GM23338 (cell line): ENCODE measurements at regions not wholly inside any gene's neighbourhood (a gene's known extent, or its start where the extent isn't known, plus 50 kb on each side); places are given as distances from the start of the nearest gene placed in this dataset.

ENCODE experiments used
- ATAC-seq: fragments of 200-7000 bp; cut with Tn5 transposase; 3 replicates; pipeline ENCODE4 v1.9.1; 2020
- DNase-seq: peaks from one replicate; pipeline ENCODE4 v3.0.0-alpha.2; 2015; ENCODE audit warnings: low spot score
- H2AFZ ChIP-seq: fragments of 200-600 bp; sonication (generic); 2 replicates; pipeline ENCODE4 v1.8.0; 2016; ENCODE audit warnings: antibody characterized with exemption, mild to moderate bottlenecking, moderate library complexity
- H3F3A ChIP-seq: fragments of 200-600 bp; sonication (generic); replicated peaks from 2 replicates; pipeline ENCODE4 v1.8.0; 2017; ENCODE audit warnings: antibody characterized with exemption, mixed run types, low read depth
- H3K27ac ChIP-seq: fragments of 200-600 bp; sonication (generic); 2 replicates; pipeline ENCODE4 v1.6.1; 2016; ENCODE audit warnings: low read depth
- H3K27me3 ChIP-seq: fragments of 200-600 bp; sonication (generic); 2 replicates; pipeline ENCODE4 v1.8.0; 2016; ENCODE audit warnings: mild to moderate bottlenecking, mixed run types, moderate library complexity; ENCODE audit not compliant: insufficient read depth
- H3K36me3 ChIP-seq: fragments of 200-600 bp; sonication (generic); 2 replicates; pipeline ENCODE4 v1.8.0; 2016; ENCODE audit warnings: mild to moderate bottlenecking; ENCODE audit not compliant: insufficient read depth
- H3K4me1 ChIP-seq: fragments of 200-600 bp; sonication (generic); 2 replicates; pipeline ENCODE4 v1.8.0; 2016; ENCODE audit warnings: mild to moderate bottlenecking, moderate library complexity; ENCODE audit not compliant: insufficient read depth
- H3K4me2 ChIP-seq: fragments of 200-600 bp; sonication (generic); 2 replicates; pipeline ENCODE4 v1.7.1; 2017; ENCODE audit warnings: mixed run types
- H3K4me3 ChIP-seq: fragments of 200-600 bp; sonication (generic); 2 replicates; pipeline ENCODE4 v1.6.1; 2016; ENCODE audit warnings: mixed run types
- H3K79me2 ChIP-seq: fragments of 200-600 bp; sonication (generic); replicated peaks from 2 replicates; pipeline ENCODE4 v1.8.0; 2017; ENCODE audit warnings: mild to moderate bottlenecking; ENCODE audit not compliant: insufficient read depth
- H3K9me2 ChIP-seq: fragments of 200-600 bp; sonication (generic); 2 replicates; pipeline ENCODE4 v1.8.0; 2017; ENCODE audit not compliant: insufficient read depth
- H4K20me1 ChIP-seq: fragments of 200-600 bp; sonication (generic); replicated peaks from 2 replicates; pipeline ENCODE4 v1.8.0; 2017; ENCODE audit warnings: mild to moderate bottlenecking; ENCODE audit not compliant: insufficient read depth
- H3K27ac Mint-ChIP-seq: 2 replicates; pipeline ENCODE4 v1.8.0; 2020; ENCODE audit warnings: inconsistent platforms, mild to moderate bottlenecking, moderate library complexity, mixed read lengths
- H3K27me3 Mint-ChIP-seq: 3 replicates; pipeline ENCODE4 v1.8.0; 2022; ENCODE audit warnings: low read depth, mild to moderate bottlenecking, moderate library complexity, mixed read lengths, inconsistent platforms; ENCODE audit not compliant: insufficient read depth, poor library complexity
- H3K36me3 Mint-ChIP-seq: 3 replicates; pipeline ENCODE4 v1.8.0; 2021; ENCODE audit warnings: low read depth, mild to moderate bottlenecking, inconsistent platforms, moderate library complexity, mixed read lengths
- H3K4me1 Mint-ChIP-seq: 3 replicates; pipeline ENCODE4 v1.8.0; 2020; ENCODE audit warnings: mild to moderate bottlenecking, inconsistent platforms, mixed read lengths
- H3K4me3 Mint-ChIP-seq: 3 replicates; pipeline ENCODE4 v1.8.0; 2021; ENCODE audit warnings: moderate library complexity, mild to moderate bottlenecking, inconsistent platforms, mixed read lengths
- H3K9me3 Mint-ChIP-seq: 3 replicates; pipeline ENCODE4 v1.8.0; 2020; ENCODE audit warnings: moderate library complexity, mild to moderate bottlenecking, inconsistent platforms, mixed read lengths
- CREB1 ChIP-seq: fragments of 250-450 bp; sonication (Bioruptor Pico); IDR thresholded peaks from 2 replicates; pipeline ENCODE4 v1.5.0; 2020; ENCODE audit warnings: low read depth, mild to moderate bottlenecking, moderate library complexity
- EZH2phosphoT487 ChIP-seq: fragments of 200-600 bp; sonication (generic); IDR thresholded peaks from one replicate; pipeline ENCODE4 v1.8.1; 2018; ENCODE audit warnings: antibody characterized with exemption; ENCODE audit not compliant: unreplicated experiment
- JUNB ChIP-seq: IDR thresholded peaks from one replicate; pipeline ENCODE4 v1.6.1; 2016; ENCODE audit warnings: antibody characterized with exemption; ENCODE audit not compliant: unreplicated experiment
- NANOG ChIP-seq: IDR thresholded peaks from 2 replicates; pipeline ENCODE4 v1.6.1; 2016; ENCODE audit warnings: antibody characterized with exemption, borderline replicate concordance
- POLR2AphosphoS5 ChIP-seq: IDR thresholded peaks from 2 replicates; pipeline ENCODE4 v1.6.1; 2016; ENCODE audit warnings: antibody characterized with exemption, low read depth
- STAT1 ChIP-seq: IDR thresholded peaks from one replicate; pipeline ENCODE4 v1.6.1; 2016; ENCODE audit warnings: antibody characterized with exemption; ENCODE audit not compliant: unreplicated experiment
- ZNF114 ChIP-seq: fragments of 250-450 bp; sonication (Bioruptor Pico); IDR thresholded peaks from 2 replicates; pipeline ENCODE4 v1.5.0; 2020; ENCODE audit warnings: mild to moderate bottlenecking, moderate library complexity
- ZNF331 ChIP-seq: fragments of 250-450 bp; sonication (Bioruptor Pico); IDR thresholded peaks from 2 replicates; pipeline ENCODE4 v1.5.0; 2020; ENCODE audit warnings: low read depth, mild to moderate bottlenecking, moderate library complexity
- ZNF462 ChIP-seq: fragments of 250-450 bp; sonication (Bioruptor Pico); IDR thresholded peaks from 2 replicates; pipeline ENCODE4 v1.5.0; 2020; ENCODE audit warnings: mild to moderate bottlenecking, moderate library complexity
- TF ChIP-seq, protein P1 (sequence below), 2 experiments: fragments of 200-600 bp in 1 of 2; sonication (generic) in 1 of 2; conservative IDR thresholded peaks; 2 replicates each; pipeline versions ENCODE4 v1.5.1 to v1.6.1; 2016 to 2017; ENCODE audit warnings: antibody characterized with exemption in 2 of 2, low read depth in 2 of 2, mild to moderate bottlenecking in 2 of 2, moderate library complexity in 1 of 2

DNA sequence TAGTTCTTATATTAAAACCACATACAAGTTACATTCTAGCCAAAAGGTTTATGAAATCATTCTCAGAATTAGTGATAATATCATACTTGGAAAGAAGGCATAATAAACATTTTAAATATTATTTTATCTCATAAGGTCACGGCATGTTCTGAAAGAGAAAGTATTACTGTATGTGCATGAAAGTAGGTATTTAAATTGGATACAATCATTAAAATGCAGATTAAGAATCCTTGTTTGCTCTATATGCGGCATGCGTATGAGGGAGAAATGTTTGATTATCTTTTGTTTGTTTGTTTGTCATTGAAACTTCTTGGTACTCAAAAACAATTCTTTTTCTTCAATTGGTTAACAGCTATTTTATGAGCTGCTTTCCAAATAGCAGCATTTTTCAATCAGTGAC, 183.9 kb upstream of the TLL1 start:
- no peak overlapping the region for H3K4me3 Mint-ChIP-seq
- no peaks in the 10 kb centered on the region for H3K79me2 ChIP-seq
- H3K4me2 ChIP-seq: no peak overlapping the region
- no peak overlapping the region for H3K4me3 ChIP-seq
- peaks cover 4% of the 10 kb centered on the region; the same call in 2 of the 3 replicates for H3K36me3 Mint-ChIP-seq
- no peak overlapping the region for H3K27ac ChIP-seq
- H3K9me2 ChIP-seq: no peaks in the 10 kb centered on the region; the same call in 1 of the 2 replicates
- ATAC-seq (no peak), DNase-seq (no peak)
- peaks cover 5% of the 10 kb centered on the region for H3K27me3 Mint-ChIP-seq
- TF ChIP-seq STAT1 (no peak), ZNF331 (CRISPR knock-in tag) (no peak), EZH2phosphoT487 (no peak), POLR2AphosphoS5 (no peak), ZNF462 (CRISPR knock-in tag) (no peak), ZNF114 (no peak), NANOG (no peak), CREB1 (CRISPR knock-in tag) (no peak), JUNB (no peak)
- TF ChIP-seq, protein P1, sequence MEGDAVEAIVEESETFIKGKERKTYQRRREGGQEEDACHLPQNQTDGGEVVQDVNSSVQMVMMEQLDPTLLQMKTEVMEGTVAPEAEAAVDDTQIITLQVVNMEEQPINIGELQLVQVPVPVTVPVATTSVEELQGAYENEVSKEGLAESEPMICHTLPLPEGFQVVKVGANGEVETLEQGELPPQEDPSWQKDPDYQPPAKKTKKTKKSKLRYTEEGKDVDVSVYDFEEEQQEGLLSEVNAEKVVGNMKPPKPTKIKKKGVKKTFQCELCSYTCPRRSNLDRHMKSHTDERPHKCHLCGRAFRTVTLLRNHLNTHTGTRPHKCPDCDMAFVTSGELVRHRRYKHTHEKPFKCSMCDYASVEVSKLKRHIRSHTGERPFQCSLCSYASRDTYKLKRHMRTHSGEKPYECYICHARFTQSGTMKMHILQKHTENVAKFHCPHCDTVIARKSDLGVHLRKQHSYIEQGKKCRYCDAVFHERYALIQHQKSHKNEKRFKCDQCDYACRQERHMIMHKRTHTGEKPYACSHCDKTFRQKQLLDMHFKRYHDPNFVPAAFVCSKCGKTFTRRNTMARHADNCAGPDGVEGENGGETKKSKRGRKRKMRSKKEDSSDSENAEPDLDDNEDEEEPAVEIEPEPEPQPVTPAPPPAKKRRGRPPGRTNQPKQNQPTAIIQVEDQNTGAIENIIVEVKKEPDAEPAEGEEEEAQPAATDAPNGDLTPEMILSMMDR (conservative IDR thresholded peaks at IDR 0.05; ENCODE audit: low read depth in 2 of 2): no peak
- no peaks in the 10 kb centered on the region for H3K4me1 ChIP-seq
- no peak overlapping the region; the same call in 1 of the 2 replicates for H3K27ac Mint-ChIP-seq
- no peak overlapping the region for H2AFZ ChIP-seq
- H3K4me1 Mint-ChIP-seq: peaks cover 3% of the 10 kb centered on the region; the same call in 1 of the 3 replicates
- H3K9me3 Mint-ChIP-seq: peaks cover 2% of the 10 kb centered on the region; the same call in 2 of the 3 replicates
- H3K27me3 ChIP-seq: no peaks in the 10 kb centered on the region
- no peaks in the 10 kb centered on the region for H3F3A ChIP-seq
- H3K36me3 ChIP-seq: no peaks in the 10 kb centered on the region
- H4K20me1 ChIP-seq: no peaks in the 10 kb centered on the region
